CD4-positive, alpha-beta T cell treated with Interleukin-17A for 1 hour (primary cell): ENCODE measurements at regions not wholly inside any gene's neighbourhood (a gene's known extent, or its start where the extent isn't known, plus 50 kb on each side); places are given as distances from the start of the nearest gene placed in this dataset.

Experiments used
- DNase-seq: peaks from one replicate; pipeline ENCODE4 v3.0.0-alpha.2; 2020

- DNase-seq, result peak; percentile 19
Measured at GRCh38 chr2:12177455-12178288, 431.2 kb downstream of the LPIN1 start.

DNA sequence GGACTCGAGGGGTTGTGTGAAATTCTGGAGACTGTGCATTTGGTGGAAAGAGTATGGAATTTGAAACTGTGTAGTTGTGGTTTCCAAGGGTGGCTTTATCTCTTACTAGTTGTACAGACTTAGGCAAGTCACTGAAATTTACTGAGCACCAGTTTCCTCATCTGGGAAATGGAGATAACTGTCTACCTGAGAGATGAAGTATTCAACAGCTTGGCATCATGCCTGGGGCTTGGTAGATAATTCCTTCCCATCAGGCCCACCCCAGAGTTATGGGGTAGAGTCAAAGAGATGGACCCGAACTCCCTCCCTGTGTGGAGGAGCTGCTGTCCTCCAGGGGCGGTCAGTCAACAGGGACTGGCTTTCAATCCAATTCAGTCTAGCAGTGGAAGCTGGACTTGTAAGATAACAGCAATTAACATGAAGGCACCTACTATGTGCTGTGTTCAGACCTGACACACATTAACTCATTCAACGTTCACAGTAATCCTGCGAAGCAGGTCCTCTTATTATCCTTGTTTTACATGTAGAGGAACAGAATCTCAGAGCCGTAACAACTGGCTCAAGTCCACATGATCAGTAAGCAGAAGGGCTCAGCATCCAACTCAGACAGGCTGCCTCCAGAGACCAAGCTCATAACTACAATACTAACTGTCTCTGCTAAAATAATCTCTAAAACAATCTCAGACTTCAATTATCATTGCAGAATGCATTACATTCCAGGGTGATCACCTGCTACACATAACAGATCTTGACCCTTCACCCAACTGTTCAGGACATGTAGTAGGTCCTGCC lies 432.1 kb downstream of the LPIN1 start:
- DNase-seq, result no peak

- no peak for DNase-seq
Measured at GRCh38 chr2:12180031-12180430, 433.6 kb downstream of the LPIN1 start.

DNA sequence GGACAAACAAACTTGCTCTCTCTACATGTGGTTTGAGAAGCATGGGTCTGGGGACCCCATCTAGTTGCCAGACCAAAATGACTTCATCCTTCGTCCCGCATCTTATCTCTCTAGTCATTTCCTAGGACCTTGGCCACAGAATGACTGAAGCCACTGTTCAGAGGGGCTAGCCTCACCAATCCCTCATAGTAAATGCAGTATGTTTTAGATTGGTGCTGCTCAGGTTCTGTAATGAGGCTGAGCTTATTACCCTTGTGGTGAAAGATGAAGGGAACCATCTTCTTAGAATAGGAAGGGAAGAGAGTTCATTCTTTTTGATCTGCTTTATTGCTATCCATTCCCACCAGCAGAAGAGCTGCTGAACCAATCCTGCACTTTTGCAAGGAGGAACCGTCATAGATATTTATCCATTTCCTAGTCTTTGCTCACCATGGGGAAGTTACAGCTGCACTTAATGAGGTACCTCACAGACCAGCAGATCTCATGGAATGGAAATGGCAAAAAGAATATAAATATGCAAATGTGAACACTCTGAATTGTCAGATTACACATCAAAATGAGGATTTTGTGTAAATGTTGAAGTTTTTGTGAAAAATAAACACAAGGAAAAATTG lies 436.7 kb downstream of the LPIN1 start:
- no peak for DNase-seq

DNA sequence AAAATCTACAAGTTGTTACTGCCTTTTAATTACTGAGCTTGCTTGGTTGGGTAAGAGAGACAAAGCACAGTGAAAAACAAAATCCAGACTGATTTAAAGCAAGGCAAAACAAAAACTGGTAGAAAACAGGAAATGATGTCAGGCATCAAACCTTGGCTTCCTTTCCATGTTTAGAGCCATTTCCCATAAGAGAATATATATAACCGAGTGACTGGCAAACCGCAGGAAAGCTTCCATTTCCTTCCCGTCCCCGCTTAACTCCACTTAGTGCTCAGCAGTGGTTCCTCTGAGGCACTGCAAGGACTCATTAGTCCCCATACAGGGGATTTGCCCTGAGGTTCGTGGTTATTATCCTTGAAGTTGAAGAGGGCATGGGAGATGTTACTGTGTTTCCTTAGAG lies 446.3 kb downstream of the LPIN1 start:
- peak; percentile 9 for DNase-seq

GRCh38 chr2:12194968-12195367 lies 448.5 kb downstream of the LPIN1 start:
- no peak for DNase-seq

DNA sequence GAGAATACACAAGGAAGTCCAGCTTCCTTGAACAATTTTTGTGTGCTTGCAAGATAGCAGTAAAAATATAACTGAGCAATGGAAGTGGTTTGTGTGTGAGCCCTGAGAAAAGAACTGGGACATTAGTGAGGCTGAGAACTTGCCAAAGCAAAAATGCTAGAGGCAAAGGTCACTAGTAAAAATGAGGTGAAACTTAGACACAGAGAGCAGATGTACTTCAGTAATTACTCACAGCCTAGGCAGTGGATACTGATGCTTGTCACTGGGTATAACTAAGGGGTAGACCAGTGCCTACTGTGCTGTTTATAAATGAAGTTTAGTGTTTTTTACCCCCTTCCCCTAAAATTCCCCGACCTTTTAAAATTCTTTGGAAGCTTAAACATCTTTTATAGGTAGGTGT lies 450.1 kb downstream of the LPIN1 start:
- no peak for DNase-seq

DNA sequence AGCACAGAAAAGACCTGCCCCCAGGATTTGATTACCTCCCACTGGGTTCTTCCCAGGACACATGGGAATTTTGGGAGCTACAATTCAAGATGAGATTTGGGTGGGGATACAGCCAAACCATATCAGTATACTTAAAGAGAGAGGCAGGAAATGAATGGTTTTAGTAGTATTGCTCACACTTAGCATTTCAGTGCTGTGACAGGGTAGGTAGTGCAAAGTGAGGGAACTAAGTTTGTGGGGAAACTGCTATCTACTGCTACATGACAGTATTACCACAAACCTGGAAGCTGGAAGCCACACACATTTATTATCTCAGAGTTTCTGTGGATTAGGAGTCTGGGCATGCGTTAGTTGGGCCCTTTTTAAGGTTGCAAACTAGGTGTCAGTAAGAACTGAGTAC lies 450.7 kb downstream of the LPIN1 start:
- no peak for DNase-seq

GRCh38 chr2:12199491-12200211 lies 453.2 kb downstream of the LPIN1 start:
- DNase-seq, result no peak

DNA sequence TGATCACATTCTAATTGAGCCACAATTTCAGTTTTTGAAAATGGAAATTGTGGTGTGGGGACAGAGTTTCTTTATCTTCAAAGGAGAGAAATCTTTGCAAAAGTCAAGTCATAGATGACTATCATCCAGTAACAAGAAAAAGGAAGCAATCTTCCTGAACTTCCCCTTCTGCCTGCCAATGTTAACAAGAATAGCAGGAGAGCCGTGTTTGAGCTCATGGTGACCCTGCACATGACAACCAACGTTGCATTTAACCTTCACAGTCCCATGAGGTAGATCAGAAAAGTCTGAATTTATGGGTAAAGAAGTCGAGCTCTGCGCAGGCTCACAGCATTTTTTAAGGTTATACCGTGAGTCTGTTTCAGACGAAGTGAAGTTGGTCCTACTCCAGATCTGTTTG lies 454.9 kb downstream of the LPIN1 start:
- no peak for DNase-seq

DNA sequence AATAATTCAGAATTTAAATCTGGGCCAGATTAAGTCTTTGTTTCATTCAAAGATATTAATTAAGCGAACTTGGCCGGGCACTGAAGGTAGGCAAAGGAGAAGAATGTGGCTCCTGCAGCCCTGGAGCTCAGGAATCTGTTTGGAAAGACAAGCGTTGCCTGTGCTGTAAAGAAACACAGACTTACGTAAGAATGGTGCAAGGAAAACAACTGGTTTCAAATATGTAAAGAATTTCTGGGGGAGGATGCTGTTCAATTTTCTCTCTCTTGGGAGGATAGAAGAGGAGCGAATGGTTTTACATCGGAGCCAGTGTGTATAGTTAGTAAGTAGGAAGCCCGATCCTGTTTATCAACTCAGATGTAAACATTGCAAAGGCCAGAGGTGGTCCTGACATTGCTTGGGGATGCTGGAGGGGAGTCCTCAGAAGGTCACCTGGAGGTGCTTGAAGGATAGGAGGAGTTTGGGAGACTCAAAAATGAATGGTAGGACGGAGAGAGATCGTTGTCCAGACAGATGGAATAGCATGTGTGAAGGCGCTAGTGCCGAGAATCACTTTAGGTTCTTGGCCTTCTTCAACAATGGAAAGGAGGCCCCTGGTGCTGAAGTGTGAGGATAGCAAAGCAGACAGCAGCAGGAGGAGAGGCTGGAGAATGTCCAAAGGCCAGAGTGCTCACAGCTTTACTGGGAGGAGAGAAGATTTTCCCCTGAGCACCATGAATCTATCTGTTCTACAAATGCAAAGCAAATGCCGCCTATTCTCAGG lies 456.1 kb downstream of the LPIN1 start:
- no peak for DNase-seq

- DNase-seq, result no peak
Measured at GRCh38 chr2:12203528-12203927, 457.1 kb downstream of the LPIN1 start.

DNA sequence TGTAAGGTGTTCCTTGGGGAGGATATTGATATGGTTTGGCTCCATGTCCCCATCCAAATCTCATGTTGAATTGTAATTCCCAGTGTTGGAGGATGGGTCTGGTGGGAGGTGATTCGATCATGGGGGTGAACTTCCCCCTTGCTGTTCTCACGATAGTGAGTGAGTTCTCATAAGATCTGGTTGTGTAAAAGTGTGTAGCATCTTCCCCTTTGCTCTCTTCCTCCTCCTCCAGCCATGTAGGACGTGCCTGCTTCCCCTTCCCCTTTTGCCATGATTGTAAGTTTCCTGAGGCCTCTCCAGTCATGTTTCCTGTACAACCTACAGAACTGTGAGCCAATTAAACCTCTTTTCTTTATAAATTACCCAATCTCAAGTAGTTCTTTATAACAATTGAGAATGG lies 458.7 kb downstream of the LPIN1 start:
- no peak for DNase-seq

- DNase-seq, result no peak
Measured at GRCh38 chr2:12207491-12207890, 461.1 kb downstream of the LPIN1 start.

- no peak for DNase-seq
Measured at GRCh38 chr2:12210016-12210933, 463.8 kb downstream of the LPIN1 start.

DNA sequence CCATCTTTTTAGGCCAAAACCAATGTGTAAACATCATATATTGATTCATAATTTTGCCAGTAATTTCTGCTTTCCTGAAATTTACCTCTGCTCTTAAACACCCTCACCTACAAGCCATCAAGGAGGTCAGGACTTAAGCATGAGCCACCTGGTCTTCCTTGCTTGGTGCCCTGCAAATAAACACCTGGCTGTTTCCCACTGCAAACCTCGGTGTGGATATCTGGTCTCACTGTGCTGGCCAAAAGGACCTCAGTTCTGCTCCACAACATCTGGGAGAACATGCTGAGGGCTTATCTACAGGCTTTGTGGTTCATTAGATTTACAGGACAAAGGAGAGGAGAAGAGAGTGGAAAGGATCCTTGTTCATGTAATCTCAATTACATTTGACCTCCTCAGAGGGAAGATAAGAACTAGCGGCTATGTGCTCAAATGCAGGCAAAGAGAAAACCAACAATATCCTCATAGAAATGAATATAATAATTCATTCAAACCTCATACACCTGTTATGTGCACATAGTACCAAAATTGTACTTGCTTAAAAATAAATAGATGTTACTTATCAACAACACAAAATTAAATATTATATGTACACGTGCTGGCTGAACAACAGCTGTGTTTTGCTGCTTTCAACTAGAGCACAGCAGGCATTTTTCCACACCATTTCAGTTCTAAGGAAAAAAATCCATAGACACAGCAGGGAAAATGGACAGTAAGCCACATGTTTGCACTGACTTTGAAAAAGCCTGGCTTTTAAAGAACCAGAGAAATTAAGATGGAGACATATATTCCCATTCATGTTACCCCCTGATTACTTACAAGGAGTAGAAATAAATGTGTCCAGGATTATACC lies 465.1 kb downstream of the LPIN1 start:
- no peak for DNase-seq

DNA sequence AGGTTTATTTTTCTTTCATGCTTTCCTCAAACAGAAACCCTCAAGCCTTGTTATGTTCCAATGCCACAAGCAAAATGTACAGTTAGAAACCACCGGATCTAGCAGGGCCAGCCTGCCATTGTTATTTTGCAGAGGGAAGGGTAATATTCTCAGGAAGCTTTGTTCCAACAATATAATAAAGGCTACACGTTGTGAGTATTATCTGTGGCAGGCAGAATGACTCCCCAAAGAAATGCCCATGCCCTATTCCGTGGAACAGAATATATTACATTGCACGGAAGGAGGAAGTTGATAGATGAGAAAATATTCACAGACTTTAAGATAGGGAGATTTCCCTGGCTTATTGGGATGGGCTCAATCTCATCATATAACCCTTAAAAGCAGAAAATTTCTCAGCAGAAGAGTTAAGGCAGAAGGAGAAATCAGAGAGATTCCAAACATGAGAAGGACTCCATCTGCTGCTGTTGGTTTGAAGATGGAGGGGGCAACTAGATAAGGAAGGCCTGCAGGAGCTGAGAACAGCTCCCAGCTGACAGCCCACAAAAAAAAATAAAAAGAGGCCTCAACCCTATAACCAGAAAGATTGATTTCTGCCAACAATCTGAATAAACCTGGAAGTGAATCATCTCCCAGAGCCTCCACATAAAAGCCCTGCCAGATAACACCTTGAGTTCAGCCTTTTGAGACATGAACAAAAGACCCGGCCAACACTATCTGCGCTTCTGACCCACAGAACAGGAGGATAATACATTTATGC lies 466.6 kb downstream of the LPIN1 start:
- no peak for DNase-seq

GRCh38 chr2:12217175-12217574 lies 470.7 kb downstream of the LPIN1 start:
- no peak for DNase-seq

DNA sequence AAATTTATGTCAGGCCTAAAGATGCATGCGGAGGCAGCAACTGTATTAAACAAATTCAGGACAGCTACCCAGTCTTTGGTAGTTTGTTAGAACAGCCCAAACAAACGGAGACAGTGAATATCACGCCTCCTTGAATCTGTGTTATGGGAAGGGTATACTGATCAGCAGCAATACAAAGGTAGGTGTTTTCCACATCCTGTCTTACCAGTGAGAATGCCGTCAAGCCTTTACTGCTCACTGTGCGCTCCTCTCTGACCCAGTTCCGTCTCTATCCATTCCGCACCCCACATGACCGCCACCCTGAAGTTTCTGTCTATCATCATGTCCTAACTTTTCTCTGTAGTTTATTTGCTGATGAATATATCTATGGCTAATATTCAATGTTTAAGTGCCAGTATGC lies 473.3 kb downstream of the LPIN1 start:
- no peak for DNase-seq

- DNase-seq, result no peak
Measured at GRCh38 chr2:12221584-12221983, 475.2 kb downstream of the LPIN1 start.
